B cell (primary cell): ENCODE measurements at regions not wholly inside any gene's neighbourhood (a gene's known extent, or its start where the extent isn't known, plus 50 kb on each side); places are given as distances from the start of the nearest gene placed in this dataset.

Source experiments
- EZH2 ChIP-seq: IDR thresholded peaks from 2 replicates; pipeline ENCODE4 v1.6.1; 2012; ENCODE audit warnings: borderline replicate concordance, low read depth, mild to moderate bottlenecking, moderate library complexity, low read length; ENCODE audit not compliant: insufficient read depth, poor library complexity, severe bottlenecking
- TF ChIP-seq, protein P1 (sequence below): fragments of 200-600 bp; IDR thresholded peaks from one replicate; pipeline ENCODE4 v1.8.0; 2022; ENCODE audit warnings: antibody characterized with exemption, mild to moderate bottlenecking

DNA sequence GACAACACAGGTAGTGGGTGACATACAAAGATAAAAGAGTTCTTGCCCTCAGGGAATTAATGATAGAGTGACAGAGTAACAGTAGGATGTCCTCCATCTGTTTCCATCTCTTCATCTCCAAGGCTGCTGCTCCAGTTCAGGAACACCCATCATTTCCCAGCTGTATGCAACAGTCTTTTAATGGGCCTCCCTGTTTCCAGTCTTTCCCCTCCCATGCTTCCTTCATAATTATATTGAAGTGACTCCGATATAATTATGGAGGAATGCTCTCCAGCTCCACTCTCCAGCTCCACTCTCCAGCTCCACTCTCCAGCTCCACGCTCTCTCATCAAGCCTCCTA, 65.3 kb upstream of the MSN start:
- TF ChIP-seq, protein P1, sequence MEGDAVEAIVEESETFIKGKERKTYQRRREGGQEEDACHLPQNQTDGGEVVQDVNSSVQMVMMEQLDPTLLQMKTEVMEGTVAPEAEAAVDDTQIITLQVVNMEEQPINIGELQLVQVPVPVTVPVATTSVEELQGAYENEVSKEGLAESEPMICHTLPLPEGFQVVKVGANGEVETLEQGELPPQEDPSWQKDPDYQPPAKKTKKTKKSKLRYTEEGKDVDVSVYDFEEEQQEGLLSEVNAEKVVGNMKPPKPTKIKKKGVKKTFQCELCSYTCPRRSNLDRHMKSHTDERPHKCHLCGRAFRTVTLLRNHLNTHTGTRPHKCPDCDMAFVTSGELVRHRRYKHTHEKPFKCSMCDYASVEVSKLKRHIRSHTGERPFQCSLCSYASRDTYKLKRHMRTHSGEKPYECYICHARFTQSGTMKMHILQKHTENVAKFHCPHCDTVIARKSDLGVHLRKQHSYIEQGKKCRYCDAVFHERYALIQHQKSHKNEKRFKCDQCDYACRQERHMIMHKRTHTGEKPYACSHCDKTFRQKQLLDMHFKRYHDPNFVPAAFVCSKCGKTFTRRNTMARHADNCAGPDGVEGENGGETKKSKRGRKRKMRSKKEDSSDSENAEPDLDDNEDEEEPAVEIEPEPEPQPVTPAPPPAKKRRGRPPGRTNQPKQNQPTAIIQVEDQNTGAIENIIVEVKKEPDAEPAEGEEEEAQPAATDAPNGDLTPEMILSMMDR: no peak
- TF ChIP-seq EZH2: no peak
